OCI-LY3 (cell line): ENCODE measurements at regions not wholly inside any gene's neighbourhood (a gene's known extent, or its start where the extent isn't known, plus 50 kb on each side); places are given as distances from the start of the nearest gene placed in this dataset.

Experiments used
- EZH2phosphoT487 ChIP-seq: fragments of 200-600 bp; shearing (Covaris generic); IDR thresholded peaks from 2 replicates; pipeline ENCODE4 v1.6.1; 2018; ENCODE audit warnings: antibody characterized with exemption, mixed run types, low read depth
- TF ChIP-seq, protein P1 (sequence below): fragments of 200-600, 300-600 bp; sonication (generic); IDR thresholded peaks from 2 replicates; pipeline ENCODE4 v1.5.1; 2014; ENCODE audit warnings: antibody characterized with exemption, low read length, low read depth

GRCh38 chr6:170117111-170117972 lies 173.5 kb downstream of the DLL1 start:
- TF ChIP-seq, protein P1, sequence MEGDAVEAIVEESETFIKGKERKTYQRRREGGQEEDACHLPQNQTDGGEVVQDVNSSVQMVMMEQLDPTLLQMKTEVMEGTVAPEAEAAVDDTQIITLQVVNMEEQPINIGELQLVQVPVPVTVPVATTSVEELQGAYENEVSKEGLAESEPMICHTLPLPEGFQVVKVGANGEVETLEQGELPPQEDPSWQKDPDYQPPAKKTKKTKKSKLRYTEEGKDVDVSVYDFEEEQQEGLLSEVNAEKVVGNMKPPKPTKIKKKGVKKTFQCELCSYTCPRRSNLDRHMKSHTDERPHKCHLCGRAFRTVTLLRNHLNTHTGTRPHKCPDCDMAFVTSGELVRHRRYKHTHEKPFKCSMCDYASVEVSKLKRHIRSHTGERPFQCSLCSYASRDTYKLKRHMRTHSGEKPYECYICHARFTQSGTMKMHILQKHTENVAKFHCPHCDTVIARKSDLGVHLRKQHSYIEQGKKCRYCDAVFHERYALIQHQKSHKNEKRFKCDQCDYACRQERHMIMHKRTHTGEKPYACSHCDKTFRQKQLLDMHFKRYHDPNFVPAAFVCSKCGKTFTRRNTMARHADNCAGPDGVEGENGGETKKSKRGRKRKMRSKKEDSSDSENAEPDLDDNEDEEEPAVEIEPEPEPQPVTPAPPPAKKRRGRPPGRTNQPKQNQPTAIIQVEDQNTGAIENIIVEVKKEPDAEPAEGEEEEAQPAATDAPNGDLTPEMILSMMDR: no peak
- no peak for TF ChIP-seq EZH2phosphoT487
